ENCODE measurements at regions not wholly inside any gene's neighbourhood (a gene's known extent, or its start where the extent isn't known, plus 50 kb on each side); places are given as distances from the start of the nearest gene placed in this dataset.
"Not testable (repeated sequence)": the region's sequence is repeated elsewhere in the genome, so short reads cannot be mapped to it uniquely, and the experiment has no call there.

GRCh38 chr12:8285681-8286080 lies 58.3 kb upstream of the FAM90A1 start:
- TF ChIP-seq CTCF (conservative IDR thresholded peaks at IDR 0.05 in 1 of 2, IDR thresholded peaks at IDR 0.05 in 1 of 2; ENCODE audit: low read depth in 1 of 2, low read length in 2 of 2); EZH2 (IDR thresholded peaks at IDR 0.05; ENCODE audit: low read length, missing control alignments): not testable (repeated sequence)
